ENCODE measurements at regions not wholly inside any gene's neighbourhood (a gene's known extent, or its start where the extent isn't known, plus 50 kb on each side); places are given as distances from the start of the nearest gene placed in this dataset.

GRCh38 chrX:121221322-121221977 is 174.0 kb downstream of the GLUD2 start:
- no peak for TF ChIP-seq NFIC (IDR thresholded peaks at IDR 0.05)
- TF ChIP-seq CEBPB (IDR thresholded peaks at IDR 0.05) = no peak
- TF ChIP-seq RAD21 (IDR thresholded peaks at IDR 0.05; ENCODE audit: low read depth) = no peak
- TF ChIP-seq CREB1 (IDR thresholded peaks at IDR 0.05; ENCODE audit: low read depth) = no peak
- no peak for TF ChIP-seq REST (IDR thresholded peaks at IDR 0.05; ENCODE audit: low read depth)
- TF ChIP-seq USF1 (IDR thresholded peaks at IDR 0.05) = no peak
- TF ChIP-seq YY1 (IDR thresholded peaks at IDR 0.05; ENCODE audit: low read depth) = no peak
- no peak for TF ChIP-seq TEAD4 (IDR thresholded peaks at IDR 0.05)
- no peak for TF ChIP-seq MAX (IDR thresholded peaks at IDR 0.05)
- no peak for TF ChIP-seq TCF12 (IDR thresholded peaks at IDR 0.05; ENCODE audit: low read depth)
- TF ChIP-seq TAF1 (IDR thresholded peaks at IDR 0.05; ENCODE audit: low read depth) = no peak
- no peak for TF ChIP-seq FOXM1 (IDR thresholded peaks at IDR 0.05; ENCODE audit: borderline replicate concordance, low read depth)
- no peak for TF ChIP-seq EGR1 (IDR thresholded peaks at IDR 0.05)
- TF ChIP-seq EP300 (IDR thresholded peaks at IDR 0.05; ENCODE audit: borderline replicate concordance) = no peak
- no peak for TF ChIP-seq ZBTB7A (IDR thresholded peaks at IDR 0.05; ENCODE audit: low read depth)

- TF ChIP-seq REST (IDR thresholded peaks at IDR 0.05; ENCODE audit: low read depth) (no peak), FOXM1 (IDR thresholded peaks at IDR 0.05; ENCODE audit: borderline replicate concordance, low read depth) (no peak), RAD21 (IDR thresholded peaks at IDR 0.05; ENCODE audit: low read depth) (no peak), NFIC (IDR thresholded peaks at IDR 0.05) (no peak), CREB1 (IDR thresholded peaks at IDR 0.05; ENCODE audit: low read depth) (no peak), EP300 (IDR thresholded peaks at IDR 0.05; ENCODE audit: borderline replicate concordance) (no peak), TAF1 (IDR thresholded peaks at IDR 0.05; ENCODE audit: low read depth) (no peak), EGR1 (IDR thresholded peaks at IDR 0.05) (no peak), TEAD4 (IDR thresholded peaks at IDR 0.05) (no peak), CEBPB (IDR thresholded peaks at IDR 0.05) (no peak), USF1 (IDR thresholded peaks at IDR 0.05) (no peak), MAX (IDR thresholded peaks at IDR 0.05) (no peak), YY1 (IDR thresholded peaks at IDR 0.05; ENCODE audit: low read depth) (no peak), TCF12 (IDR thresholded peaks at IDR 0.05; ENCODE audit: low read depth) (no peak), ZBTB7A (IDR thresholded peaks at IDR 0.05; ENCODE audit: low read depth) (no peak)
These were observed 180.5 kb downstream of the GLUD2 start for GRCh38 chrX:121227888-121228287.

- TF ChIP-seq EGR1 (IDR thresholded peaks at IDR 0.05) (no peak), TEAD4 (IDR thresholded peaks at IDR 0.05) (no peak), EP300 (IDR thresholded peaks at IDR 0.05; ENCODE audit: borderline replicate concordance) (no peak), REST (IDR thresholded peaks at IDR 0.05; ENCODE audit: low read depth) (no peak), MAX (IDR thresholded peaks at IDR 0.05) (no peak), NFIC (IDR thresholded peaks at IDR 0.05) (no peak), TAF1 (IDR thresholded peaks at IDR 0.05; ENCODE audit: low read depth) (no peak), USF1 (IDR thresholded peaks at IDR 0.05) (no peak), ZBTB7A (IDR thresholded peaks at IDR 0.05; ENCODE audit: low read depth) (no peak), CREB1 (IDR thresholded peaks at IDR 0.05; ENCODE audit: low read depth) (no peak), CEBPB (IDR thresholded peaks at IDR 0.05) (no peak), FOXM1 (IDR thresholded peaks at IDR 0.05; ENCODE audit: borderline replicate concordance, low read depth) (no peak), YY1 (IDR thresholded peaks at IDR 0.05; ENCODE audit: low read depth) (no peak), TCF12 (IDR thresholded peaks at IDR 0.05; ENCODE audit: low read depth) (no peak), RAD21 (IDR thresholded peaks at IDR 0.05; ENCODE audit: low read depth) (no peak)
These were observed 184.4 kb downstream of the GLUD2 start for GRCh38 chrX:121231566-121232358.
